Keratinocyte (primary cell): ENCODE measurements at regions not wholly inside any gene's neighbourhood (a gene's known extent, or its start where the extent isn't known, plus 50 kb on each side); places are given as distances from the start of the nearest gene placed in this dataset.

Source experiments
- EZH2 ChIP-seq: IDR thresholded peaks from one replicate; pipeline ENCODE4 v1.6.1; 2012; ENCODE audit warnings: inconsistent platforms, mild to moderate bottlenecking, low read length, moderate library complexity
- TF ChIP-seq, protein P1 (sequence below), 3 experiments: IDR thresholded peaks in 1 of 3; conservative IDR thresholded peaks in 1 of 3; optimal IDR thresholded peaks in 1 of 3; 2 replicates in 2 of 3; 3 replicates in 1 of 3; pipeline versions ENCODE3 to v1.5.1; 2011; ENCODE audit warnings: low read length in 3 of 3, mild to moderate bottlenecking in 3 of 3, moderate library complexity in 2 of 3, control low read depth in 1 of 3, inconsistent platforms in 1 of 3; ENCODE audit not compliant: insufficient read depth in 2 of 3; ENCODE audit errors: extremely low read depth in 1 of 3

DNA sequence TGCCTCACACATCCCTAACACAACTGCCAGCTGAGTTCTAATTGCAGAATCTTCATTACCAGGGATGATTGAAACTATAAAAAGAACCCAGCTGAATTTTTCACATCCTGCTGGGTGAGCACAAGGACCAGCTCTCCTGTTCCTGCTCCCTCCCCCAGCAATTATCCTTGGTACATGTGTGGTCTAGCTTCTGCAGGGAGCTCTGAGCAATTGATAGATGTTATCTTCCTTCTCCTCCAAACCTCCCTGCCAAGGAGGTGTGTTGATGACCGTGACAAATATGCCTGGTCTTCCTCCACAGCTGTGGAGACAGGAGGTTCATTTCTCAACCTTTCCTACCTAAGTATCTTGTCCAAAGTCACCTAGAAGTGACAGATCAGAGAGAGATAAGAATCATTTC lies 65.3 kb upstream of the MAN1A2 start:
- TF ChIP-seq, protein P1, sequence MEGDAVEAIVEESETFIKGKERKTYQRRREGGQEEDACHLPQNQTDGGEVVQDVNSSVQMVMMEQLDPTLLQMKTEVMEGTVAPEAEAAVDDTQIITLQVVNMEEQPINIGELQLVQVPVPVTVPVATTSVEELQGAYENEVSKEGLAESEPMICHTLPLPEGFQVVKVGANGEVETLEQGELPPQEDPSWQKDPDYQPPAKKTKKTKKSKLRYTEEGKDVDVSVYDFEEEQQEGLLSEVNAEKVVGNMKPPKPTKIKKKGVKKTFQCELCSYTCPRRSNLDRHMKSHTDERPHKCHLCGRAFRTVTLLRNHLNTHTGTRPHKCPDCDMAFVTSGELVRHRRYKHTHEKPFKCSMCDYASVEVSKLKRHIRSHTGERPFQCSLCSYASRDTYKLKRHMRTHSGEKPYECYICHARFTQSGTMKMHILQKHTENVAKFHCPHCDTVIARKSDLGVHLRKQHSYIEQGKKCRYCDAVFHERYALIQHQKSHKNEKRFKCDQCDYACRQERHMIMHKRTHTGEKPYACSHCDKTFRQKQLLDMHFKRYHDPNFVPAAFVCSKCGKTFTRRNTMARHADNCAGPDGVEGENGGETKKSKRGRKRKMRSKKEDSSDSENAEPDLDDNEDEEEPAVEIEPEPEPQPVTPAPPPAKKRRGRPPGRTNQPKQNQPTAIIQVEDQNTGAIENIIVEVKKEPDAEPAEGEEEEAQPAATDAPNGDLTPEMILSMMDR (optimal IDR thresholded peaks at IDR 0.05 in 1 of 3, IDR thresholded peaks at IDR 0.05 in 1 of 3, conservative IDR thresholded peaks at IDR 0.05 in 1 of 3; ENCODE audit: extremely low read depth in 1 of 3, insufficient read depth in 2 of 3, low read length in 3 of 3), result no peak
- no peak for TF ChIP-seq EZH2
